KBM-7 (cell line): ENCODE measurements at regions not wholly inside any gene's neighbourhood (a gene's known extent, or its start where the extent isn't known, plus 50 kb on each side); places are given as distances from the start of the nearest gene placed in this dataset.

Experiments
- DNase-seq: peaks from one replicate; pipeline ENCODE4 v3.0.0-alpha.2; 2015
- in situ Hi-C: fragments of 300-500 bp; cut with MboI; formaldehyde crosslinking; loops from 2 replicates; pipeline ENCODE4 v1.14.3; 2020; ENCODE audit warnings: low sequenced_read_pairs, low pct_unique_long_range_greater_than_20kb, mixed read lengths

GRCh38 chr9:111154081-111154562, 115.9 kb upstream of the LPAR1 start:
- no peak for DNase-seq
- in situ Hi-C loops: no loop called here

- in situ Hi-C loops: no loop called here
- DNase-seq: no peak
These were observed 114.5 kb upstream of the LPAR1 start for GRCh38 chr9:111152614-111153406.

GRCh38 chr9:111151537-111151936, 113.3 kb upstream of the LPAR1 start:
- DNase-seq: no peak
- in situ Hi-C loops: no loop called here

DNA sequence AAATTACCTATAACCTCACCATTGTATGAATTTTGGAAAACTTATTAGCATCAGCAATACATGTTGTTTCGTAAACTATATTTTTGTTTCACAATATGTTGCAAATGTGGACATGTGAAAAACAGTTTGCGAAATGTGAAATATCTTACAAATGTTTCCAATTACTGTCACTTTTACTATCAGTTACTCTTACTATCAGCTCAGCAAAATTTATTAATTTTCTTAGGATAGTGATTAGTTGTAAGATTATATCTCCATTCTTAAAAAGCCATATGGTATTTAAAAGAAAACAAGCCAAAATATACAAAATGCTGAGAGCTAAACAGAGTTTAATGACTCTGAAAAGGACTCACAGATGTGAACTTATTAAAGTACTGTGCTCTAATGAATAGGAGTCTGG, 111.9 kb upstream of the LPAR1 start:
- in situ Hi-C loops: no loop called here
- no peak for DNase-seq

GRCh38 chr9:111149018-111149759, 110.9 kb upstream of the LPAR1 start:
- in situ Hi-C loops: no loop called here
- no peak for DNase-seq

DNA sequence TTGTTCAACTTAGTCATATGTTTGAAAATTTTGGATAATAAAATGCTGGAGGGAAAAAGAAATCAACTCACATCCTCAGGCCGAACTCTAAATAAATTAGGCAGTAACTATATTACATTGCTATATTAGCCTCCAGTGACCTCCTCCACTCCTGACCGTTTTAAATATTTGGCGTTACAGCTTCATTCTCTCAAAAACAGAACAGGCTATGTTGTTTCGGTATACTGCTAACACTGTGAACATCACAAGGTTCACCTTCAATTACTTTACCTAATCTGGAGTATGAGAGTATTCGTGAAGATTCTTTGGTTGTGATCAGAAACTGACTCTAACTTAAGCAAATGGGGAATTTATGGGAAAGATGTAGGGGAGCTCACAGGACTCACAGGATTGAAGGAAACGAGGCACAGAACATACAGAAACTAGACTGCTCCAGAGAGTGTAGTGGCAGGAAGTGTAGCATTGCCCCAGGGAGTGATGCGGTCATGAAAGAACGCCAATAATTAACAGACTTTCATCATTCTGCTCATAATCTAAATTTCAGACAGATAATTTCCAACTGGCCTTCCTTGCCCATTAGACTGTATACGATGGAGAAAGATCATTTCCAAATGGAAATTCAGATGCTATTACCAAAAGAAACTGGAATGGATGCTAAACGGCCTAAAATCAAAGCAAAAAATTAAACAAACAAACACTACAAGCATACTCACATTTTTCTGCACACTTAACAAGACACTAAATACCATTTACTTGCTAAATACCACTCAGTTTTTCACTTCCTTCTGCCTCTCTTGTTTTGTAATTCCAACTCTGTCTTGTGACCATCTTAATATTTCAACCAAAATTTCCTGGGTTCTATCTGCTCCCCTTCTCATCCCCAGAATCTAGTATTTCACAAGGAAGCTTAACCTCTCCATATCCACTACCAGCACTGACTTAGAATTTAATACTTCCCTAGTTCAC, 110.1 kb upstream of the LPAR1 start:
- DNase-seq: no peak

GRCh38 chr9:111147041-111147440, 108.8 kb upstream of the LPAR1 start:
- in situ Hi-C loops: no loop called here
- no peak for DNase-seq

More for the DNA sequence above, 110.1 kb upstream of the LPAR1 start:
- in situ Hi-C loops: no loop called here

- in situ Hi-C loops: no loop called here
These were observed 106.5 kb upstream of the LPAR1 start for GRCh38 chr9:111144741-111145140.

GRCh38 chr9:111136180-111136579, 97.9 kb upstream of the LPAR1 start:
- no peak for DNase-seq
- in situ Hi-C loops: no loop called here

More at GRCh38 chr9:111144741-111145140, 106.5 kb upstream of the LPAR1 start:
- DNase-seq: no peak

- DNase-seq: no peak
- in situ Hi-C loops: no loop called here
These were observed 92.9 kb upstream of the LPAR1 start for GRCh38 chr9:111131211-111131610.

DNA sequence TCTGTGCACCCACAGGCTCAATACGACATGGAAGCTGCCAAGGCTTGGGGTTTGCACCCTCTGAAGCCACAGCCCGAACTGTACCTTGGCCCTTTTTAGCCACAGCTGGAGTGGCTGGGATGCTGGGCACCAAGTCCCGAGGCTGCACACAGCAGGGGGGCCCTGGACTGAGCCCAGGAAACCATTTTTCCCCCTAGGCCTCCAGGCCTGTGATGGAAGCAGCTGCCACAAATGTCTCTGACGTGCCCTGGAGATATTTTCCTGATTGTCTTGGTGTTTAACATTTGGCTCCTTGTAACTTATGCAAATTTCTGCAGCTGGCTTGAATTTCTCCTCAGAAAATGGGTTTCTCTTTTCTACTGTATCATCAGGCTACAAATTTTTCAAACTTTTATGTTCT, 82.3 kb upstream of the LPAR1 start:
- in situ Hi-C loops: no loop called here
- DNase-seq: no peak

GRCh38 chr9:111118256-111118948, 80.1 kb upstream of the LPAR1 start:
- no peak for DNase-seq
- in situ Hi-C loops: no loop called here

DNA sequence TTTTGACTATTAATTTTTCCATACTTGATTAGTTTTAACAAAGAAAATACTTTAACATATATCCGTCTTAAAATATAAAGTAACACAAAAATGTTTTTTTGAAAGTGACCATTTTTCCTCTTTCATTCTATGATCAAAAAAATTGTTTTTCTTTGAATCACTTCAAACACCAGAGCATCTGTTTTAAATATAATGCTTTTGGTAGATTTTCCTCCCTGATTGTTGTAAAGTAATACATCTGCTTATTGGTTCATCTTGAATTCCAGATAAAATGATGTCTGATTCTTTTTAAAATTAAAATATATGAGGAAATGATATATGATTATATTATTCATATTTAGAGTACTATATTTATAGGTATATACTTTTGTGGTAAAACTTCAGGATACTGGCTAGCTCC, 76.2 kb upstream of the LPAR1 start:
- DNase-seq: no peak
- in situ Hi-C loops: no loop called here

- in situ Hi-C loops: no loop called here
- DNase-seq: no peak
These were observed 75.4 kb upstream of the LPAR1 start for GRCh38 chr9:111113712-111114111.

GRCh38 chr9:111110805-111111204, 72.5 kb upstream of the LPAR1 start:
- in situ Hi-C loops: no loop called here
- no peak for DNase-seq

- in situ Hi-C loops: no loop called here
- DNase-seq: no peak
These were observed 70.7 kb upstream of the LPAR1 start for GRCh38 chr9:111108946-111109345.

DNA sequence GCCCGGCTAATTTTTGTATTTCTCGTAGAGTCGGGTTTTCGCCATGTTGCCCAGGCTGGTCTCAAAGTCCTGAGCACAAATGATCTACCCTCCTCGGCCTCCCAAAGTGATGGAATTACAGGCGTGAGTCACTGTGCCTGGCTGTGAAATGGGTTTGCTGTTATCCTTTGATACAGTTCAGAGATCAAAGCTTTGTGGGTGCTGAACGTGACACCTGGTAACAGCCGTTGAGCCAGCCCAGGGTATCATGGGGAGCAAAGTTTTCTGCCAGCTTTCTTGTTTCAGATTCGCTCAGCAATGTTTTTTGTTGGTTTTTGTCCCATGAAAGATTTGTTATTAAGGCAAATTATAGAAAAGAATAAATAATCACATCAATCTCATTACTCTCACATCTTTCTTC, 68.9 kb upstream of the LPAR1 start:
- DNase-seq: no peak
- in situ Hi-C loops: no loop called here

GRCh38 chr9:111106202-111106601, 67.9 kb upstream of the LPAR1 start:
- DNase-seq: no peak
- in situ Hi-C loops: no loop called here
